Left lung (tissue), 4 donors: ENCODE measurements at regions not wholly inside any gene's neighbourhood (a gene's known extent, or its start where the extent isn't known, plus 50 kb on each side); places are given as distances from the start of the nearest gene placed in this dataset.
A peak's percentile ranks its signal among the peaks of the same experiment; 100 is the strongest.
"Not testable (repeated sequence)": the region's sequence is repeated elsewhere in the genome, so short reads cannot be mapped to it uniquely, and the experiment has no call there.

Source experiments
- ATAC-seq: fragments of 200-7000 bp; cut with Tn5 transposase; one replicate; pipeline ENCODE4 v1.9.1; 2020; ENCODE audit warnings: moderate library complexity
- DNase-seq, 4 donors: peaks; one replicate each; pipeline ENCODE4 v3.0.0-alpha.2; 2013 to 2020
- H3K27ac ChIP-seq, 2 donors: fragments of 200-600 bp; sonication (generic) in 1 of 2; one replicate each; pipeline versions ENCODE4 v1.5.0 to v1.8.0; 2020 to 2021
- H3K27me3 ChIP-seq, 2 donors: fragments of 200-600 bp; sonication (generic) in 1 of 2; one replicate each; pipeline versions ENCODE4 v1.5.0 to v1.8.0; 2020 to 2021
- H3K36me3 ChIP-seq, 2 donors: fragments of 200-600 bp; sonication (generic) in 1 of 2; one replicate each; pipeline versions ENCODE4 v1.5.0 to v1.8.0; 2020 to 2021
- H3K4me1 ChIP-seq, 2 donors: fragments of 200-600 bp; one replicate each; pipeline ENCODE4 v1.8.0; 2021
- H3K4me3 ChIP-seq, 2 donors: fragments of 200-600 bp; sonication (generic) in 1 of 2; one replicate each; pipeline versions ENCODE4 v1.5.0 to v1.8.0; 2020 to 2021; ENCODE audit warnings: mild to moderate bottlenecking in 1 of 2
- H3K9me3 ChIP-seq, 2 donors: fragments of 200-600 bp; sonication (generic) in 1 of 2; one replicate each; pipeline versions ENCODE4 v1.5.0 to v1.8.0; 2020 to 2021
- CTCF ChIP-seq, 2 donors: fragments of 200-600 bp; sonication (generic) in 1 of 2; IDR thresholded peaks; one replicate each; pipeline versions ENCODE4 v1.5.0 to v1.8.0; 2021; ENCODE audit warnings: antibody characterized with exemption in 2 of 2
- intact Hi-C, 2 donors: fragments of 100-400 bp; cut with DNase I; formaldehyde crosslinking; loops; one replicate each; pipeline versions ENCODE4 v1.11.2 to v1.14.2; 2022
- donor health status: DM: no; HTN: yes; CAD: no.
- donor health status: DM: no; HTN: no; CAD: no.

GRCh38 chr2:228367356-228367755 is 185.9 kb upstream of the SPHKAP start:
- H3K27ac ChIP-seq, result no peak overlapping the region
- TF ChIP-seq CTCF (IDR thresholded peaks at IDR 0.05), result no peak
- H3K27me3 ChIP-seq, result no peaks in the 10 kb centered on the region
- intact Hi-C loops, result no loop called here
- H3K9me3 ChIP-seq, result peaks cover 0 to 9% of the 10 kb centered on the region in 2 donors
- ATAC-seq (no peak), DNase-seq (no peak)
- H3K4me3 ChIP-seq, result no peak overlapping the region
- no peaks in the 10 kb centered on the region for H3K36me3 ChIP-seq
- no peaks in the 10 kb centered on the region for H3K4me1 ChIP-seq

DNA sequence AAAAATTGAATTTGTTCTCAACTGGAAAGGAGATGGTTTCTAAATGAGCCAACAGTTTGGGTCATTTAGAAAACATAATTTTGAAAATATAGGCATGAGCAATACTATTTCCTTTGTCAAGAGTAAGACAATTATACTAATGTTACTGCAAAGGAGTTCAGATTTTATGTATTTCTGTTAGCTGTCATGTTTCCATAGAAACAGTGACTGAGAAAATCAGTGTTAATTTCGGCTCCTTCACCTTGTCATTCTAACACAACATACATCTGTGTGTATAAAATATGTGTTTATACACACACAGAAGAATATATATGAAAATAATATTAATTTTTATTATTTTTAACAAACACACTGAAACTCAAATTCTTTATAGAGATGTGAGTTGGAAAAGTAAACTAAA is 178.0 kb upstream of the SPHKAP start:
- no peak overlapping the region for H3K4me3 ChIP-seq
- ATAC-seq (no peak), DNase-seq (no peak)
- intact Hi-C loops, result no loop called here
- H3K9me3 ChIP-seq, result peaks cover 0 to 2% of the 10 kb centered on the region in 2 donors
- no peak for TF ChIP-seq CTCF (IDR thresholded peaks at IDR 0.05)
- H3K27me3 ChIP-seq, result no peaks in the 10 kb centered on the region
- no peaks in the 10 kb centered on the region for H3K36me3 ChIP-seq
- H3K4me1 ChIP-seq, result no peaks in the 10 kb centered on the region
- no peak overlapping the region for H3K27ac ChIP-seq

DNA sequence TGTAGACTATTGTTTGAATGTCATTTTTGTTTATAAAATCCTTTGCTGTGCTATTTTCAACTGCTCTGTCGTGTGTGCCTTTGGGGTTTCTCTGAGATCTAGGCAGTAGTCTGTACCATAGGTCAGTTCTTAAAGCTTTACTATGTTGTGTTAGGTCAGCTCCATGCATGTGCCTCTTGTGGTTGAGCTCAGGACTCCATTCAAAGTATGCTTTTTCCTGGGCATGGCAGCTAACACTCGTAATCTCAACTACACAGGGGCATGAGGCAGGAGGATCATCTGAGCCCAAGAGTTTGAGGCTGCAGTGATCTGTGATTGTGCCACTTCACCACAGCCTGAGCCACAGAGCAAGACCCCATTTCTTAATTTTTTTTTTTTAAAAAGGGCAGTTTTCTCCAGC is 174.4 kb upstream of the SPHKAP start:
- Histone ChIP-seq H3K36me3 (no peaks in the 10 kb centered on the region), H3K9me3 (peaks cover 0 to 5% of the 10 kb centered on the region in 2 donors), H3K4me3 (no peak overlapping the region), H3K27me3 (no peaks in the 10 kb centered on the region), H3K4me1 (no peaks in the 10 kb centered on the region), H3K27ac (no peak overlapping the region)
- no peak for TF ChIP-seq CTCF (IDR thresholded peaks at IDR 0.05)
- no peak for DNase-seq
- ATAC-seq, result no peak
- intact Hi-C loops, result no loop called here

DNA sequence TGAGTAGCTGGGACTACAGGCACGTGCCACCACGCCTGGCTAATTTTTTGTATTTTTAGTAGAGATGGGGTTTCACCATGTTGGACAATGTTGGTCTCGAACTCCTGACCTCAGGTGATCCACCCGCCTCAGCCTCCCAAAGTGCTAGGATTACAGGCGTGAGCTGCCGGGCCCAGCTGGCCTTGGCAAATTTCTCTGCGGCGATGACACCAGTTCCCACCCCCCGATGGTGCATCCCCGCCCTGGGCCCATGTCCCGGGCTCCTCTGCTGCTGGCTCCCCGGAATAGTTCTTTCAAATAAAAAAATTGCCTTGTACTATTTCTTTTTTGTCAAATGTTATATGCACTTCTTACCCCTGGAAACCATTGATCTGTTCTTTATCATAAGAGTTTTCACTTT is 171.5 kb upstream of the SPHKAP start:
- H3K4me1 ChIP-seq, intact Hi-C loops, H3K27me3 ChIP-seq, H3K27ac ChIP-seq, ATAC-seq, H3K9me3 ChIP-seq, H3K4me3 ChIP-seq, H3K36me3 ChIP-seq: not testable (repeated sequence)
- peak in 1 of 4 donors; percentile 60 for DNase-seq

DNA sequence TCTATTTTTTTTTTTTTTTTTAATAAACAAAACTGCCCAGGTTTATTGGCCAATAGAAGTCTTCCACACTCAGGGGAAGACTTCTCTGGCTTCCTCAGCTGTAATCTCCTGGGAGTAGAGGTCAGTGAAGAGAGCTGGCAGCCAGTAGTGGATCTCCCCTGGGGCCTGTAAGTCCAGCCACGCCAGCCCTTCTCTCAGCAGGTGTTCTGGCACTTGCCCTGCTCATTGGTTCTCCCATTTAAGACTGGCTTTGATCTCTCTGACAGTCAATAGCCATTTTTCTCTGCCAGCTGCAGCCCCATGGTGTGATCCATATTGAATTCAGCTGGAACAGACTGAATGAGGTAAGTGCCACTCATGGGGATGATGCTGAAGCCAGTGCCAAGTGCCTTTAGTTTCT is 170.6 kb upstream of the SPHKAP start:
- no peaks in the 10 kb centered on the region for H3K4me1 ChIP-seq
- no peak for ATAC-seq

More for the DNA sequence above, 170.6 kb upstream of the SPHKAP start:
- TF ChIP-seq CTCF (IDR thresholded peaks at IDR 0.05), result no peak
- Histone ChIP-seq H3K27me3 (no peaks in the 10 kb centered on the region), H3K27ac (no peak overlapping the region), H3K9me3 (peaks cover 0 to 5% of the 10 kb centered on the region in 2 donors), H3K4me3 (no peak overlapping the region), H3K36me3 (no peaks in the 10 kb centered on the region)
- no peak for DNase-seq
- intact Hi-C loops, result no loop called here
